SU-DHL-6 (cell line): ENCODE measurements at regions not wholly inside any gene's neighbourhood (a gene's known extent, or its start where the extent isn't known, plus 50 kb on each side); places are given as distances from the start of the nearest gene placed in this dataset.

Experiments
- H2AFZ ChIP-seq: fragments of 200-600 bp; sonication (generic); 2 replicates; pipeline ENCODE4 v1.6.1; 2014; ENCODE audit warnings: low read depth, mild to moderate bottlenecking, moderate library complexity, mixed read lengths, antibody characterized with exemption, low read length; ENCODE audit not compliant: severe bottlenecking
- H3F3A ChIP-seq: fragments of 200-600 bp; shearing (Covaris generic); 2 replicates; pipeline ENCODE4 v1.6.0; 2016; ENCODE audit warnings: antibody characterized with exemption, mild to moderate bottlenecking; ENCODE audit not compliant: insufficient read depth
- H3K27ac ChIP-seq: fragments of 200-600 bp; sonication (generic); 2 replicates; pipeline ENCODE4 v1.5.1; 2016; ENCODE audit warnings: low read depth, mild to moderate bottlenecking, low read length, moderate library complexity, mixed read lengths
- H3K27me3 ChIP-seq: fragments of 200-600 bp; sonication (generic), shearing (Covaris generic); 2 replicates; pipeline ENCODE4 v1.6.0; 2014; ENCODE audit warnings: mild to moderate bottlenecking, low read length
- H3K36me3 ChIP-seq: fragments of 200-600 bp; sonication (generic); 2 replicates; pipeline ENCODE4 v1.6.1; 2014; ENCODE audit warnings: mild to moderate bottlenecking, low read length, mixed read lengths
- H3K4me2 ChIP-seq: fragments of 300-600, 200-600 bp; shearing (Covaris generic), sonication (generic); 2 replicates; pipeline ENCODE4 v1.6.0; 2014; ENCODE audit warnings: low read length, low read depth, mild to moderate bottlenecking; ENCODE audit not compliant: poor library complexity, severe bottlenecking
- H3K4me3 ChIP-seq: fragments of 200-600 bp; sonication (generic); 2 replicates; pipeline ENCODE4 v1.5.1; 2014; ENCODE audit warnings: antibody characterized with exemption, low read length, mild to moderate bottlenecking, mixed read lengths; ENCODE audit not compliant: insufficient read depth, poor library complexity, severe bottlenecking
- H3K79me2 ChIP-seq: fragments of 200-600 bp; sonication (generic); 2 replicates; pipeline ENCODE4 v1.6.1; 2014; ENCODE audit warnings: mild to moderate bottlenecking, low read length, moderate library complexity; ENCODE audit not compliant: insufficient read depth
- H3K9ac ChIP-seq: fragments of 200-600 bp; sonication (generic); 2 replicates; pipeline ENCODE4 v1.7.0; 2014; ENCODE audit warnings: mild to moderate bottlenecking, low read length
- H3K9me2 ChIP-seq: fragments of 200-600 bp; sonication (generic); replicated peaks from 2 replicates; pipeline ENCODE4 v1.6.1; 2014; ENCODE audit warnings: low read length; ENCODE audit not compliant: insufficient read depth
- H3K9me3 ChIP-seq: fragments of 200-600 bp; sonication (generic); 2 replicates; pipeline ENCODE4 v1.6.1; 2014; ENCODE audit warnings: low read length, mixed read lengths; ENCODE audit not compliant: insufficient read depth
- H4K20me1 ChIP-seq: fragments of 200-600 bp; sonication (generic); 2 replicates; pipeline ENCODE4 v1.6.1; 2014; ENCODE audit warnings: low read depth, mild to moderate bottlenecking, antibody characterized with exemption, low read length, moderate library complexity, mixed read lengths
- CTCF ChIP-seq: fragments of 200-600 bp; sonication (generic); IDR thresholded peaks from one replicate; pipeline ENCODE4 v1.5.1; 2017; ENCODE audit warnings: antibody characterized with exemption, mild to moderate bottlenecking, low read length, moderate library complexity; ENCODE audit not compliant: insufficient read depth, poor library complexity, severe bottlenecking
- EZH2phosphoT487 ChIP-seq: fragments of 200-600 bp; sonication (generic), shearing (Covaris generic); conservative IDR thresholded peaks from 2 replicates; pipeline ENCODE4 v1.6.1; 2018; ENCODE audit warnings: mild to moderate bottlenecking, antibody characterized with exemption, low read length, moderate library complexity, mixed read lengths

GRCh38 chr2:18885457-18885856, 296.1 kb upstream of the NT5C1B start:
- Histone ChIP-seq H2AFZ (no peak overlapping the region), H3K79me2 (no peaks in the 10 kb centered on the region), H3K9ac (no peak overlapping the region), H3K36me3 (no peaks in the 10 kb centered on the region), H4K20me1 (no peaks in the 10 kb centered on the region), H3K27me3 (no peaks in the 10 kb centered on the region), H3K4me2 (no peak overlapping the region), H3K27ac (no peak overlapping the region), H3K9me2 (no peaks in the 10 kb centered on the region), H3K9me3 (no peaks in the 10 kb centered on the region), H3F3A (no peaks in the 10 kb centered on the region), H3K4me3 (no peak overlapping the region)
- TF ChIP-seq EZH2phosphoT487 (no peak), CTCF (no peak)

GRCh38 chr2:18883616-18884456, 294.5 kb upstream of the NT5C1B start:
- H3K79me2 ChIP-seq: no peaks in the 10 kb centered on the region
- H3K27me3 ChIP-seq: no peaks in the 10 kb centered on the region
- H3K9ac ChIP-seq: no peak overlapping the region
- H3F3A ChIP-seq: no peaks in the 10 kb centered on the region
- no peaks in the 10 kb centered on the region for H3K9me2 ChIP-seq
- H2AFZ ChIP-seq: no peak overlapping the region
- no peaks in the 10 kb centered on the region for H3K9me3 ChIP-seq
- H4K20me1 ChIP-seq: no peaks in the 10 kb centered on the region
- no peak overlapping the region for H3K4me2 ChIP-seq
- TF ChIP-seq EZH2phosphoT487: no peak
- TF ChIP-seq CTCF: no peak
- H3K4me3 ChIP-seq: no peak overlapping the region
- no peak overlapping the region for H3K27ac ChIP-seq
- H3K36me3 ChIP-seq: no peaks in the 10 kb centered on the region

GRCh38 chr2:18871430-18871829, 282.1 kb upstream of the NT5C1B start:
- no peak for TF ChIP-seq CTCF
- TF ChIP-seq EZH2phosphoT487: no peak
- H3K4me3 ChIP-seq: no peak overlapping the region
- H4K20me1 ChIP-seq: no peaks in the 10 kb centered on the region
- H3K79me2 ChIP-seq: no peaks in the 10 kb centered on the region
- no peaks in the 10 kb centered on the region for H3F3A ChIP-seq
- H3K9ac ChIP-seq: no peak overlapping the region
- no peak overlapping the region for H2AFZ ChIP-seq
- H3K27me3 ChIP-seq: no peaks in the 10 kb centered on the region
- no peaks in the 10 kb centered on the region for H3K9me3 ChIP-seq
- H3K36me3 ChIP-seq: no peaks in the 10 kb centered on the region
- H3K9me2 ChIP-seq: no peaks in the 10 kb centered on the region
- no peak overlapping the region for H3K4me2 ChIP-seq
- H3K27ac ChIP-seq: no peak overlapping the region
